LHCN-M2 (cell line): ENCODE measurements at regions not wholly inside any gene's neighbourhood (a gene's known extent, or its start where the extent isn't known, plus 50 kb on each side); places are given as distances from the start of the nearest gene placed in this dataset.
"Not testable (repeated sequence)": the region's sequence is repeated elsewhere in the genome, so short reads cannot be mapped to it uniquely, and the experiment has no call there.

Source experiments
- DNase-seq: peaks from one replicate; pipeline ENCODE4 v3.0.0-alpha.2; 2012; ENCODE audit warnings: low read depth

DNA sequence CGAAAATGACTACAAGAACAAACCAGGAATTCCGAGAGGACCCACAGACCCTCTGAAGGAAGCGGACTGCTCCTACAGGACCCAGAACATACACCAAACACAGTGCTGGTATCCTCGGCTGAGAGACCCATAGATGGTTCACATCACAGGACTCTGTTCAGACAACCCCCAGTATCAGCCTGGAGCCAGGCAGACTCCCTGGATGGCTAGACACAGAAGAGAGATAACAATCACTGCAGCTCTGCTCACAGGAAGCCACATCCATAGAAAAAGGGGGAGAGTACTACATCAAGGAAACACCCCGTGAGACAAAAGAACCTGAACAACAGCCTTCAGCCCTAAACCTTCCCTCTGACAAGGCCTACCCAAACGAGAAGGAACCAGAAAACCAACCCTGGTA lies 434.0 kb upstream of the NR5A2 start:
- no peak for DNase-seq

DNA sequence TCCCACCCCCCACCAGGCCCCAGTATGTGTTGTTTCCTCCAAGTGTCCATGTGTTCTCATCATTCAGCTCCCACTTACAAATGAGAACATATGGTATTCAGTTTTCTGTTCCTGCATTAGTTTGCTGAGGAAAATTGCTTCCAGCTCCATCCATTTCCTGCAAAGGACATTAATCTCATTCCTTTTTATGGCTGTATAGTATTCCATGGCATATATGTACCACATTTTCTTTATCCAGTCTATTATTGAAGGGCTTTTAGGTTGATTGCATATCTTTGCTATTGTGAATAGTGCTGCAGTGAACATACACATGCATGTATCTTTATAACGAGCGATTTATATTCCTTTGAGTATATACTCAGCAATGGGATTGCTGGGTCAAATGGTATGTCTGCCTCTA lies 431.1 kb upstream of the NR5A2 start:
- DNase-seq, result not testable (repeated sequence)

DNA sequence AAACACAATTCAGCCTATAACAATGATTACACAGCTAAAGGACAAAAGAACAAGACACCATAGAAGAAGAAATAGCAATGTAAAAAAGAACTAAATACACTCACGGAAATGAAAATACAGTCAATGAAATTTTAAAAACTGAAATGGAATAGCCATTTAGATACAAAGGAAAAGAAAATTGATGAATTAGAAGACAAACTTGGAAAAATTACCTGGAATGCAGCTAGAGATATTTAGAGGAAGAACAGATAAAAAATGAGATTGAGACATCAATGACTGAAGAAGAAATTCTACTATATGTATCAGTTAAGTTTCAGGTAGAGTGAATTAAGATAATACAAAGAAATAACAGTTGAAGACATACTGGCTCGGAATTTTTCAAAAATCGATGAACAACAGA lies 430.4 kb upstream of the NR5A2 start:
- no peak for DNase-seq

DNA sequence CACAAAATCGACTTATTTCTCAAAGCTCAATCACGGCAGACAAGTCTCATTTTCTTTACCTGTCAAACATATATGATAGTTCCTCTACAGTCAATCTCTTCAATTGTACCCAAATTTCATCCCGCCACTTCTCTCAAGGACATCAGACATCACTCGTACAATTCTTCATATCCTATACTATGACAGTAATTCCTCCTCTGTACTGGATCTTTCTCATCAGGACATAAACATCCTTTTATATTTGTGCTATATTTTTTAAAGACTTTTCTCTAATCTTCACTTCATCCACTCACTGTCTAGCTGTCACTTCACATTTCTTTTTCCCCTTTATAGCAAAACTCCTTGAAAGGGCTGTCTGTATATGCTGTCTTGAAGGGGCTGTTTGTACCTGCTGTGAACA lies 419.1 kb upstream of the NR5A2 start:
- DNase-seq, result no peak

DNA sequence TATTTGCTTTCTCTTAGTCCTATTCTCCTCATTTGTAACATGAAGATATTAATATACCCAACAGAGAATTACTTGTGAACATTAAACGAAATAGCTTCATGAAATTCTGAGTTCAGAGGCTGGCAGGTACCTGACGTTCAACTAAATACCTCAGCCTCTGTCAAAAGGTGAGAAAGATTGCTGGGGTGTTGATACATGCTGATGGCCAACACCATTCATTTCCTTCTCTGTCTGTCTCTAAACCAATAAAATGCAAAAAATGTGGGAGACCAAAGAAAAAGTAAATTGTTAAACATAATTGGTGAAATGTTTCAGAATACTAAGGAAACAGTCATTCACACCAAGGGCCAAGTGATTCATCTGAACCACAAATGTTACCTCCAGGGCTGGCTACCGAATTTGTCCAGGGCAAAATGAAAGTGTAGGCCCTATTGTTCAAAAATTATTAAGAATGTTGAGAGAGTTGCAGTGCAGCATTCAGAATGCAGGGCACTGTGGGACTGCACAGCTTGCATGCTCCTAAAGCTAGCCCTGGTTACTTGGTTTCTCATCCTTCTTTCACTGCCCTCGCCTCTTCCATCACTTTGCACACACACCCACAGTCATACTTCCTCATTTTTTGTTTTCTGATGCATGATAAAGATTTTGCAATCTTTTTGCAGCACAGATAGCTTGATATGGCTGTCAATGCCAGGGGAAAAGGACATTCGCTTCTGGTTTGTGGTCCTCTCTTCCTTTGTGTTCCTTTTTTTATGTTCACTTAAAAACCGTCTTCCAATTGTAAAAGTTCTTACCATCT lies 414.3 kb upstream of the NR5A2 start:
- DNase-seq, result peak; percentile 43

DNA sequence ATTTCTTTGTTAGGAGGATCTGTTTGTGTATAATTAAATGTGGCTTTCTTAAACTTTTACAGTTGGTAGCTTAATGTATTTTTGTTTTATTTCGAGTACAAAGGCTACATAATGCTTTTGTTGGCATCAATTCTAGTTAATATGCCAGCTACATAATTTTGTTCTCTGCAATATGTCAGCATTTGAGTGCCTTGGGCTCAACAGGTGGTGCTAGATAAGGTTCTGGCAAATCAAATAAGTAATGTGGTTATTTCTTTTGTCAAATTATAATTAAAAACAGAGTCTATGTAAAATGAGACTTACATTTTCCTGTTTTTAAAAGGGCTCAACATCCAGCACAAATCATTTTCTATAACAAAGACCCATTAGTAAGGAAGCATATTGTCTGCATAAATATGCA lies 410.6 kb upstream of the NR5A2 start:
- no peak for DNase-seq

DNA sequence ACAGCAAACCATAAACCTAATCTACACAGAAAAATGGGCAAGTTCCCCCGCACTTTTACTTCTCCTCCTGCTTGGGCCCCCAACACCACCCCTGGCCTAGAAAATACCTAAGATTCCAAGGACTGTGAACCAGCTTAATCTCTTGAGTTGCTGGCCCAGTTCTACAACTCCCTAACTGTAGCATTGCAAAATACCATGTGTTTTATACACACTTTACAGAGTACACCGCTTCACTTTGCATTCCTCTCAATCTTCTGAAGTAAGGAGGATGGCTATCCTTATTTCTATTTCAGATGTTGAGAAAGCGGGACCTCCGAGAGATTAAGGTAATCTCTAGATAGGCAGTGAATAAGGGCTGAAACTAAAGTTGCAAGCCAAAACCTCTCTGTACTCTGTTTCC lies 408.3 kb upstream of the NR5A2 start:
- DNase-seq, result no peak

DNA sequence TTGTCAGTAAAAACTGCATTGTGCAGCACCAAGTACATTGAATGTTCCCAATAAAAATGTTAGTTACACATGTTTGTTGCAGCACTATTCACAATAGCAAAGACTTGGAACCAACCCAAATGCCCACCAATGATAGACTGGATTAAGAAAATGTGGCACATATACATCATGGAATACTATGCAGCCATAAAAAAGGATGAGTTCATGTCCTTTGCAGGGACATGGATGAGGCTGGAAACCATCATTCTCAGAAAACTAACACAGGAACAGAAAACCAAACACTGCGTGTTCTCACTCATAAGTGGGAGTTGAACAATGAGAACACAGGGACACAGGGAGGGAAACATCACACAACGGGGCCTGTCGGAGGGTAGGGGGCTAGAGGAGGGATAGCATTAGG lies 401.3 kb upstream of the NR5A2 start:
- DNase-seq, result not testable (repeated sequence)

DNA sequence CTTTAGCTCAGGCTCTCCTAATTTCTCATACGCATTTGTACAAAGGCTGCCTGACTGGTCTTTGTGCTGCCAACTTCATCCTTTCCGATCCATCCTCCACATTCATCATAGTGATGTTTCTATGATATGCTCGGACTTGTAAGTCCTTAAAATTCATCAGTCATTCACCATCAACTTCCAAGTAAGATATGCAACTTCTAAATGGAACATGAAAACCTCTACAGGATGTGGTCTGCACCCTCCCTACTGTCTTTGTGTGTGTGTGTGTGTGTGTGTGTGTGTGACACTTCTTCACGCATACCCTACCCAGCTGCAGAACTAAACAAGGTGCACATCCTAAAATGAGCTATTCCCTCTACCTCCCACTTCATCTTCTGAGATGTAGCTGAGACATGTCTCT lies 397.9 kb upstream of the NR5A2 start:
- DNase-seq, result no peak

DNA sequence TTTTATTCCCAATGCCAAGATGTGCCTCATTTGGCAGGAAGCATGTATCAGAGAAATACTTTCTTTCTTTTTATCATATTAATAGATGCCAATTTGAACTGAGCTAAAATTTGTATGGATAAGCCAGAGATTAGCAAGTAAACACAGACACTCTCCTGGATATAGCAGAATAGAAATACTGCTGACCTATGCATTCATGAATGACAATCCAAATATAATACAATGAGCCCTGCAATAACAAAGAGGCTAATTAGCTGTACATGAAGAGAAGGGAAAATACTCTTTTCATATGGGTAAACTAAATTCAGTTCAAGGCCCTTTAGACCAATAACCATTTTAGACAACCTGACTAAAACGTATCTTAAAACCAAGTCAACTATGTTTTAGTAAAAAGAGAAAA lies 388.1 kb upstream of the NR5A2 start:
- DNase-seq, result no peak

DNA sequence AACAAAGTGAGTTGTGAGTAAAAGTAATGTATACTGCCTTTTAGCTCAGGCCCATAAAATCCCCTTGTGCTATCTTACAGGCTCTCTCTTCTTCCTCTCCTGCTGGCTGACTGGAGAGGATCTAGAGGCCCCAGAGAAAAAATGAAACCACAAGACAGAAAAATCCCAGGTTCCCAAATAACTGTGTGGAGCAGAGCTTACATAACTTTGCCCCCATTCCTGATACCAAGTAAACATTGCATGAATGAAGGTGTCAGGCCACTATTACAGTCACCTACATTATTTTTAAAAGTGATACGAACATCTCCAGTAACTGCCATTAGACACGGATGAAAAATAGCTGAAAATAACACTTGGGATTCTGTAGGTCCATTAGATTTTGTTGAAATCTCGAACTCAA lies 386.0 kb upstream of the NR5A2 start:
- no peak for DNase-seq

DNA sequence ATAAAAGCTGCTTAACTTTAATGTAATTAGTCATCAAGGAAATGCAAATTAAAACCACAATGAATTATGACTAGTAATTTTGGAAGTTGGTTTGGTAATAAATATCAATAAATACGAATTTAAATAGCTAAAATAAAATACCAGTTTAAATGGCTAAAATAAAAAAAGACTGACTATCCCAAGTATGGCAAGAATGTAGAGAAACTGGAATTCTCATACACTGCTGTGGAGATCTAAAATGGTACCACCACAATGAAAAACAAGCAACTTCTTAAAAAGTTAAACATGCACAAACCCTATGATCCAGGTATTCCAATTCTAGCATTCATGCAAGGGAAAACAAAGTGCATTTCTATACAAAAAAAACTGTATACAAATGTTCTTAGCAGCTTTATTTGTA lies 382.6 kb upstream of the NR5A2 start:
- no peak for DNase-seq

DNA sequence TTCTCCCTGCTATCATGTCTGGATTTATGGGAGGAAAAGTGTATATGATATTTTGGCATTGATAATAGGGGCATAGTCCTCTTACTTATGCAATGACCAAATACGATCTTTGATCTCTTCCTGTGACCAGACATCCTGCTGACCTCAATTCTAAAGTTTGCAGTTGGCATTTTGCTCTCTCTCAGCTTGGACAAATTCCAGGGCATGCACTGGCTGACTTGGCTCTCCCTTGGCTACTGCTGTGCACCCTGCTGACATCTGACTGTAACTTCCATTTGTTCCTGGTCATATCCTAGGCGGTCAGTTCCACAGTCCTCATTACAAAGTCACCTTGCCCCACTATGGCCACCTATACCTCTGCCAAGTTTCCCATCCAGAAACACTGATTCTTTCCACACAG lies 380.7 kb upstream of the NR5A2 start:
- DNase-seq, result peak; percentile 6

DNA sequence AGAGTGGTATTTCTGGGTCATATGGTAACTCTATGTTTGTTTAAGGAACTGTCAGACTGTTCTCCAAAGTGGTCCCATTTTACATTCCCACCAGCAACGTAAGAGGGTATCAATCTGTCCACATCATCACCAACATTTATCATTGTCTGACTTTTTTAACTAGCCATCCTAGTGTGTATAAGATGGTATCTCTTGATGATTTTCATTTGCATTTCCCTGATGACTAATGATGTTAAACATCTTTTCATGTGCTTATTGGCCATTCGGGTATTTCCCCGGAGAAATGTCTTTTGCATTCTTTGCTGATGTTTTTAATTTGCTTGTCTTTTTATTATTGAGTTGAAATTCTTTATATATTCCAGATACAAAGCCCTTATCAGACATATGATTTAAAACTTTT lies 370.1 kb upstream of the NR5A2 start:
- no peak for DNase-seq

DNA sequence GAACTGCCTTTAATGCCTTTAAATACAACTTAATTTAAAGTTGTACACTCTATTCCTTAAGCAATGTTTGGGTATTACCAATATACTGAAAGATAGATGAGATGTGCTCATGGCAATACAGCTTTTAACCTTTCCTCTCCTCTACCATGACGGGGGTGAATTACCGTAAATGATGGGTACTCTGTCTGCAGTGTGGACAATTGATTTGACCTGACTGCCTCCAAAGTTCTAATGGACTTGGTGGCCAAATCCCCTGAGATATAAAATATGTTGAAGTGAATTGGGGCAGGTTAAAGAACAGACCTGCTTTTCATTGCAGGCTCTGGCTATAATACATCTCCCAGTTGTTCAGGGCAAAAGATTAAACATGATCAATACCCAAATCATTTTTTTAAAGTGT lies 367.4 kb upstream of the NR5A2 start:
- DNase-seq, result no peak

DNA sequence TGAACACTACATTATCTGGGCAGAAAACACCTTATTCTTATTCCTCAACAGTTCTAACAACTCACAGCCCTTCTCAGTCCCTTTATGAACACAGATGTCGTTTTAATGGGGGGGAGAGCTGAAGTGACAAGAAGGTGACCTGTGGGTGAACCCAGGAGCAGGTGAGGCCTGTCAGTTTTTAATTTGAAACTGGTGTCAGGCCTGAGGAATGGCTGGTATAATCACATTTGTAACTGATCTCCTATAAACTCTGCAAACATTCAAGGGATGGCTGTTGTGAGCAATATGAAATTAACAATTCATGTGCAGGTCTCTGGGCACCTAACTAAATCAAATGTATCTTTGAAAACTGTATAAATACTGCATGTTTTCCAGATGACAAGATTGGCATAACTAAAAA lies 362.1 kb upstream of the NR5A2 start:
- DNase-seq, result no peak

DNA sequence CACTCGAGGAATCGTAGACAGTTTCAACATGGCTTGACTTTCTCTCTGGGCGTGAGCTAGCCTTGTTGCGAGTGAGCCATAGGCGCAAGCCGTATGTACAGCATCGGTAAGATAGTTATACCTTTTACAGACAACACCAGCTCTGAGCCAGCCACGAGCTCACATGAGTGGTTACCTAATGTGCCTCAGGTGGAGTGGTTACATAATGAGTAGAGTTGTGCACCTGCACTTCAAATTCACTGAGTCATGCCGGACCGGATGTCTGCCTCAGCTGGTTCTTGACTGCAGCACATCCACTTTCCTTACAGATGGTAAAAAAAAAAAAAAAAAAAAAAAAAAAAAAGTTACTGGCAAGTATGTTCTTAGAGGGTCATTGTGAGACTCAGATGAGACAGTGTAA lies 360.4 kb upstream of the NR5A2 start:
- DNase-seq, result no peak

DNA sequence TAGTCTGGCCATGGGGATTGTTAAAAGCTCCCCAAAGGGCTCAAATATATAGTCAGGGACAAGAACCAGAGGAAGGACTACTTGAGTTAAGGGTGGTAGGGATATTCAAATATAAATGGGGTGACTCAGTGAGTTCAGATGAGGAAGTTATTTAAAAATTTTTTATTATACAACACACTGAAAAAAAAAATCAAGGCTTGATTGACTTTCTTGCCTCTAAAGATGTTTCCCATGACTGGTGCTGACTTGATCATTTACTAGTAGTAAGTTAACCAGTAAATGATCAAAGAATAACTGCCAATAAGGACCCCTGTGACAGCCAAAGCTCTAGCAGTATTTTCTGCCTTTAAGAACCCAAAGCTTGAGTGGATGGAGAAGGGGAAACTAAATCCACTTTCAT lies 357.6 kb upstream of the NR5A2 start:
- no peak for DNase-seq

DNA sequence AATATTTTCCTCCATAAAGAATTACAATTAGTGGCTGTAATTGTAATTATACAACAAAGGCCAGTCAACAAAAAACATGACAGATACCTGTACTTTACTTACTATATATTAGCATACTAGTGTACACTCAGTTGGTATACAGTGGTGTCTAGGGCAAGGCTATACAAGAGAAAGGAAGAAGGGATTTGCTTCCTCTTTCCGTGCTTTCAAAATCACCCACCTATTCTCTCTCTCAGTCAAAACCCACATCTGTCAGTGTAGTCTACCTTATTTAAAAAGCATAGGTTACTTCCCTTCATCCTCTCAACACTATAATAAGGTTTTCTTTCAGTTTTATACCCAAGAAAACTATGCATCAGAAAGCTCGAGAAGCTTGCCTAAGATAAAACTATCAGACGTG lies 355.8 kb upstream of the NR5A2 start:
- no peak for DNase-seq

DNA sequence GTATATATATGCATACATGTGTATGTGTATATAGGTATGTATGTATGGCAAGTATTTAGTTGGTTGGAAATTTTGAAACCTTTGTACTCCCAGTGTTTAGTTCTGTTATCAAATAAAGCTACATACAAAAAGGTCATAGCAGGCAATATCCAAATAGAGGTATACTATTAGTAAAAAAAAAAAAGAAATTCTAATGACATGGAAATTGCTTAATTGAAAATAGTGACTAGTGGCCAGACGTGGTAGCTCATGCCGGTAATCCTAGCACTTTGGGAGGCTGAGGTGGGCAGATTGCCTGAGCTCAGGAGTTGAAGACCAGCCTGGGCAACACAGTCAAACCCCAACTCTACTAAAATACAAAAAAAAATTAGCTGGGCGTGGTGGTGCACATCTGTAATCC lies 351.6 kb upstream of the NR5A2 start:
- no peak for DNase-seq

DNA sequence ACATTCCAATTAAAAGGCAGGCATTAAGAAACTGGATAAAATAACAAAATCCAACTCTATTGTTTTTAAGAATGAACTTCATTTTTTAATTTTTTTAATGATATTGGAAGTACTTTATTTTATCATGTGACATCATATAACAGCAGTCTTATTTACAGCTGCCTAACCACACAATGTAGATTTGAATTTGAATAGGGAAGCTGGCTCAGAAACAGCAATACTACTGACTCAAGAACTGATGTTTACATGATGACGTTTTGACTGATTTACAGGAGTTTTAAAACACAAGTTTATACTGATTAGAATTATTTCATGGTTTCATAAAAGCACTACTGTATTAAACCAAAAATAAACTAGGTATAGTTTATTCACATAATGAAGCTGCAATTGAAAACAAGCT lies 348.7 kb upstream of the NR5A2 start:
- DNase-seq, result no peak

DNA sequence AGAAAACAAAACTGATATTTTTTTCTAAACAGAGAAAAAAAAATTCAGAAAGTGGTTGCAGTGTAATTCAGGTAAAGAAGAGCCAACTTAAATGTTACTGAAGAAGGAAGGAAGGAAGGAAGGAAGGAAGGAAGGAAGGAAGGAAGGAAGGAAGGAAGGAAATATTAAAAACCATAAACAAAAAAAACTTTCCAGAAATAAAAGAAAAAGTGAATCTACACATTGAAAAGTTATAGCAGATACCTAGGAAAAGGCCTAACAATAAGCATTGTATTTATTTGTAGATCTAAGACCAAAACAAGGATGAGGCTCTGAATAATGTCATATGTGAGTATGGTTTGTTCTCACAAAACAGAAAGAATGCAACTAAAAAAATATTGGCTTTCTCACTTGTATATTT lies 345.4 kb upstream of the NR5A2 start:
- DNase-seq, result no peak

DNA sequence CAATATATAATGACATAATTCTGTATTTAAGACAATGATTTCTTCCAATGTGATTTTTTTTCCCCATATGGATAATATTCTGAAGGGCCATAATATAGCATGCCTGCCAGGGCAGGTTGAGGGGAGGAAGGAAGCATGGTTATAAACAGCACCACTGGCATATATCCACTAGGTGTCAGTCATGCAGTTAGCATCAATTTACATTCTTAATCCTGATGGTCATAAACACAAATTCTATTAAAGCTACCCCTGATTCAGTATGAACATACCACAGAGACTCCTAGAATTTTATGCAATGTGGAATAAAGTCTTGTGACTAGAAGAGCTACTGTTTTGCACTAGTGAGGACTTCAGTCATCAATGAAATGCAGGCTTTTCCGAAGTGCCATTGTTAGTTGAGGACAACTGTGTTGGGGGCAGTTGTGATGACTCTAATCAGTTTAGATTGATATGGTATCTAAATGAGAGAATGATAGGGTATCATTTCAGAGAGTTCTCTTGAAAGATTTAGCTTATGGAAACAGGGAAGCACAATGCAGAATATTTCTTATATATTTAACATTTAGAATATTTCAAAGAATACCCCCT lies 342.7 kb upstream of the NR5A2 start:
- DNase-seq, result peak; percentile 59

DNA sequence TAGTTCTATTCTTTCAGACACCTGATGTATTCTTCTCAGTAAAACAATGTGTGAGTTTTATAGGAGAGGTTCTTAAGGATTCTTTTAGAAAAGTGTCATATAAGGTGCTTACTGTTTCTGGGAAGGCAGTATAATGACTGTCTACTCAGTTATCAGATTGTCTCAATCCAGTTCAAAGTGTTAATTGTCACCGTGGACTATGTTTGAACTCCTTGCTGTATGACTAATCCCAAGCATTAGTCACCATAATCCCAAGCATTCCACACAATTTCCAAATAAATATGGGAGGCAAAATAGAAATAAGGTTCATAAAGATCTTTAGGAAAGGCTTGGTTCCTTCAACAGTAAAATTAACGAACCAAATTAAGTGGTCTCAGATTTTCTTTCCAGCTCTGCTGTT lies 342.1 kb upstream of the NR5A2 start:
- peak; percentile 59 for DNase-seq
